HG02642 (cell line): ENCODE measurements at regions not wholly inside any gene's neighbourhood (a gene's known extent, or its start where the extent isn't known, plus 50 kb on each side); places are given as distances from the start of the nearest gene placed in this dataset.

Experiments used
- ATAC-seq: cut with Tn5 transposase; IDR thresholded peaks from one replicate; pipeline ENCODE4 v1.9.1; 2021; ENCODE audit warnings: mild to moderate bottlenecking; ENCODE audit not compliant: unreplicated experiment, poor library complexity

DNA sequence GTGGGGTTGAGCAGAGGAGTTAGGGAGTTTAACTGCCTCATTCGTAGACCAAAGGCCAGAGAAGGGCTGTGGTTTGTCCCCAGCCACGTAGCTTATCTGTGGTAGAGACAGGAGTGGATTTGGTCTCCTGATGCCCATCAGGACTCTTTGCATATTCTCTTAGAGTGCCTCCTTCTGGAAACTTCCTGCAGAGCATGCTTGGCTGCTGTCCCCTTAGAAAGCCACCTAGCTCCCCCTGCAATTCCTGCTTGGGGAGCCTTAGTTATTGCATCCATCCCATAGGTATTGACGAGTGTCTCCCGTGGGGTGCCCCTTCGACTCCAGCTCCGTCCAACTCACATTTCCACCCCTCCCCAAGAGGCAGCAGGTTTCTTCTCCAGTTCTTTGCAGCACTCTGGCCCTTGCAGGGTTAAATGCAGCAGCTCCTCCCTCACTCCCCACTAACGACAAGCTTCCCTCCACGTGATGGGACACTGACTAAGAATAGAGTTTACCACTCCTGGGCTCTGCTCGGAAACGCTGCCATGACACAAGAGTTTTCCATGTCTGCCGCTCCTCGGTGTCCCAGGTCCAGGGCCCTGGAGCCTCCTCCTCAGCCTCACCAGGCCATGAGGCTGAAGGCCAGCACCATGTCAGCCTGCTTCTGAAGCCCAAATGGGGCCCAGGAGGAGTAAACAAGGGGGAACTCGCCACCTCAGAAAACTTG is 147.8 kb upstream of the UNC5B start:
- no peak for ATAC-seq

DNA sequence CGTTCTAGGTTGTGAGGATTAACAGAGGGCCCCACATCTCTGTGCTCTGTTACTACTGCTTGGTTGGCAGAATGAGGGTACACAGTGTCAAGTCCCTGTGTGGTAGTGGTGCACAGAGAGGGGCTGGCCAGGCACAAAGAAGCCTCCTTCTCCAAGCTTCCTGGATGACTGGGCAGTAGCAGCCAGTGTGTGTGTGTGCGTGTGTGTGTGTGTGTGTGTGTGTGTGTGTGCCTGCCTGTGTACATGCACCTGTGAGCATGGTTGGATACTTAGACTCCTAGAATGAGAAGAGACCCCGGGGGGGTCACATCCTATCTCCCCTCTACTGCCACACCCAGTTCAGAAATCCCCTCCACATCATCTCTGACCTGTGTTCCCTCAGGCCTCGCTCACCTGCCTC is 146.7 kb upstream of the UNC5B start:
- no peak for ATAC-seq

DNA sequence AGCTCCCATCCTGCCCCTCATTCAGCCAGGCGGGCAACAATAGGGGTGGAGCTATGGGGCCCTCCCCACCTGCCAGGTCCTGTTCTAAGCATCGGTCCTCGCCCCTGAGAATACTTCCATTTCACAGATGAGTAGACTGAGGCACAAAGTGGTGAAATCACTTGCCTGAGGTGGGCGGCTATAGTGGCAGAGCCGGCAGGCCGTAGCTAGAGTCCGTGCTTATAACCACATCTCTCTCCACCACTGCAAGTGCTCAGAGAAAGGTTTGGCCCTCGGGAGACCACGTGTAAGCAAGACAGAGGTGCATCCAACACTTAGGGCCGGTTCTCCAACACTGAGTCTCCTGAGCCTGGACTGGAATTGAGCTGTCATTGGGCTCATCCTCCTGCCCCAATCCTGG is 145.8 kb upstream of the UNC5B start:
- no peak for ATAC-seq

DNA sequence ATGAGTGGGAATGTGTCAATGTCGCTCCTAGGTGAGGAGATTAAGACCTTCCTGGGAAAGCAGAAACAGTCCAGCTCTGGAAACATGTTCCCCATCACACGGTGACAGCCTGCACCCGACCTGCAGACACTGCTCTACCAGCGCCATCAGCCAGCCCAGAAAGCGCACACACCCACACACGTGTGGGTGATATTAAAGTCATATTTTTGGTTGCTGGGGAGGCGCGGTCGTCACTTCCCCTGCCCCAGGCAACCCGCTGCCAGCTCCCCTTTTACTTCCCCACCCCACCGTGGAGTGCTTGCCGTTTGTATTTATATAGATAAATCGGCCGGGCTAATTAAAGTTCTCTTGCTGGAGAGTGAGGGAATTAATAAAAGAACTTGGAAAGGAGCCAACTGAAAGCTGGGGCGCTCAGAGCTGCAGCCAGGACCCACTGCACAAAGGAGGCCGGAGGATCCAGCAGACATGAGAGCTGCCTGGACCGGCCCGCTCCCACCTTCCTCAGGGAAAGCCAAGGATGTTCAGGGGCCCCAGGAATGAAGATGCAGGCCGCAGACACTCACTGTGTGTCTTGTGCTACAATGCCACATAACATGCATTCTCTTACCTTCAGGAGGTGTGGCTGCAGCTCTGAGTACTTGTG is 145.2 kb upstream of the UNC5B start:
- ATAC-seq: no peak

DNA sequence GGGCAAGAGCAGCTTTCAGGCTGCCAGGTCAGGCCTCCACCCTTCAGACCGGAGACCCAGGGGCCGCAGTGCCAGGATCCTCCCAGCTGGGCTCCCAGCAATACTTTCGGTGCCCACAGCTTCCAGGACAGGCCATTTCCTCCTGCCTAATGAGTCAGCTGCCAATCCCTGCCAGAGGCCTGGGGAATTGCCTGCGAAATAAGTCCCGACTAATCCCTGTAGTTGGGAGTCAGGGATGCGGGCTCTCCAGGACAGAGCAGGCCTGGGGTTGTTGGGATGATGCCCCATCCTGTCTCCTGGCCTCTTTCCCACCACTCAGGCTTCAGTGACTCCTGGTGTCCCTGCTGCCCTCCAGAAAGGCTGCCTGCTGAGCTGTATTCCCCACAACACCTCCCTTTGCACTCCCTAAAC is 143.5 kb upstream of the UNC5B start:
- no peak for ATAC-seq

DNA sequence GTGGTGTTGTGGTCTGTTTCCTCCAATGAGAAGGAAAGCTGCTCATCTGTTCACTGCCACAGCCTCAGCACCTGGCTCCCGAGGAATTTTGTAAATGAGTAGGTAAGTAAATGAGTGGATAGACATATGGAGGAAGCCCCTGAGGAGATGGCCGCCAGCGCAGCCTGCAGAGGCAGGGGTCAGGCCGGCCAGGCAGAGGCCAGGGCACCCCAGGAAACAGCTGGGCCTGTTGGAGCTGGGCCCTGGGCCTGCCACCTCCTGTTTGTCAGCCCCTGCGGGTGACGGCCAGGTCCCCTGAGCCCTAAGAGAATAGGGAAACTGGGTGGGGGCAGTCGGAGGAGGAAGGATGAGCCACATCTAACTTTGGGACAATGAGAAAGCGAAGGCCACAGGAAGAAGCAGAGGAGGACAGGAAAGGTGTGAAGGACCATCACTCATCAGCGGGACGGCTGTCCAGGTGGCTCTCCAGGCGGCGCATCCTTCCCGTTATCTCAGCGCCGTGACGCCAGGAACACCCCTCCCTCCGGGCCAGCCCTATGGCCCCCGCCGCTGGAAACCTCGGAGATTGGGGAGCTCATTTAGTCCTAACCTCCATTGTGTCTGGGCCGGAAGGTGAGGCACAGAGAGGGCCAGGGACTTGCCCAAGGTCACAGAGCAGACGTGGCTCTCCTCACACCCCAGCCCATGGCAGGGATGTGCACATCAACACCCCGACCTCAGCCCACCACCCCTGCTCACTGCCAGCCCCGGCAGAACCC is 142.3 kb upstream of the UNC5B start:
- ATAC-seq: no peak

DNA sequence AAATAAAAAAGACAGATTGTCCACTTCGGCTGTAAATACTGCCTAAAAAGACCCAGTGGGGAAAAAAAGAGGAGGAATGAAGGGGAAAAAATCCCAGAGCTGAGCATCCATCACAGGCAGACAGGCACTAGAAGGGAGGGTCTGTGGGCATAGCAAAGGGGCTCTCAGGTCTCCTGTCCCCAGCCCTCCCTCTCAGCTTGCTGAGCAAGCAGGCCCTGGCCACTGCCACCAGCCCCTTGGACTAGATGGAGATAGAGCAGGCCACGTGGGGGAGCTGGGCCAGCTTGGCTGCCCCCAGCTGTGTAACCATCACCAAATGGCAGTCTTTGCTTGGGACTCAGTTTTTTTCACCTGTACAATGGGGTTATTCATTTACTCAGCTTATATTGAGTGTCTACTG is 141.6 kb upstream of the UNC5B start:
- no peak for ATAC-seq

- ATAC-seq: no peak
Observed at GRCh38 chr10:71072131-71072822, 140.1 kb upstream of the UNC5B start.

GRCh38 chr10:71072823-71073210 is 139.6 kb upstream of the UNC5B start:
- ATAC-seq: no peak

DNA sequence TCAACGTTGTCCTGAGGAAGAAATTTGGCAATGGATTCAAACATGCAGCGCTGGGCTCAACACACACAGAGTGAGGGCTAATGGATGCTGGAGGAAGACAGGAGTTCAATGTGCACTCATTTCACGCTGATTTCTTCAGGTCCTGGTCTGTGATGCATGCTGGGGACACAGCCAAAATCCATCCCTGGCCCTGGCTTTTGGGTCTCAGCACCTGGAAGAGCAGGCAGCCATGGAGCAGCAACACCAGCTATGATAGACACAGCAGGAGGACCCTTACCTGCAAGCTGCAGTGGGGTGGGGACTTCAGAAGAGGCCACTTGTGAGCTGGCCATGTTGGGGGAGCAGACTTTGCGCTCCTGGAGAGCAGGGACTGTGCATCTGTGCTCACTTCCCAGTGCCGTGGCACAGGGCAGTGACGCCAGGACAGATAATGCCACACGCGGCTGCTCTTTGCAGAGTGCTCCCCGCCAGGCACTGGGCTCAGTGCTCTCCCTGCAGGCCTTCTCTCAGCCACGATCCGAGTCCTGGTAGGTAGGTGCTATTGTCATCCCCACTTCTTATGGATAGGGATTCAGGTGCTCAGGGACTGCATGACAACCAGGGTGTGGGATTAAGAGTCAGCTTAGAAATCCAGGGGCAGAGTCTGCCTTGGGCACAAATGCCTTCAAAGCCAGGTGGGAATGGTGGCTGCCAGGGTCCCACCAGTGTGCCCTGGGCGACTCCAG is 138.8 kb upstream of the UNC5B start:
- ATAC-seq: no peak

DNA sequence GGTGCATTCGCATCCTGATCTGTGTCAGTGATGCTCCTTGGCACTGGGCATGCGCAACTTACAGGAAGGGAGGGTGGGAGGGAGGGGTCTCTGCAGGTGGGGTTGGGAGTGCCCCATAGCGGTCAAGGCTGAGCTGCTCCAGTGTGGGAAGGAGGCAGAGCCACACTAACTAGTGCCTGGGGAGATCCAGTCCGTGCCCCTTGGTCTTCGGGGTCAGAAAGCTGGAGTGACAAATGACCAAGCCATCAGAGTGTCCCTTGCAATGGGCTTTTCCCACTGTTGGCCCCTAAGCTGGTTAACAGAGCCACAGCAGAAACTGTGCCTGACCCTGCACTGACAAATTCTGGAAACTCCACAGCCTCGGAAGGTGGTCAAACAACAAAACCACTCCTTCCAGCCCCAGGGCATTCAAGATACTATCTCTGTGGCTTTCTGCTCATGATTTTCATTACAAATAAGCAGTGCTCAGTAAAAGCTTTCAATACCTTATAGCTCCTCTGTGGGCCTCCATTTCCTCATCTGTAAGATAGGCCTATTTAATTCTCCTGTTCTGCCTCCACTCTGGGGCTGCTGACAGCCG is 138.1 kb upstream of the UNC5B start:
- no peak for ATAC-seq

DNA sequence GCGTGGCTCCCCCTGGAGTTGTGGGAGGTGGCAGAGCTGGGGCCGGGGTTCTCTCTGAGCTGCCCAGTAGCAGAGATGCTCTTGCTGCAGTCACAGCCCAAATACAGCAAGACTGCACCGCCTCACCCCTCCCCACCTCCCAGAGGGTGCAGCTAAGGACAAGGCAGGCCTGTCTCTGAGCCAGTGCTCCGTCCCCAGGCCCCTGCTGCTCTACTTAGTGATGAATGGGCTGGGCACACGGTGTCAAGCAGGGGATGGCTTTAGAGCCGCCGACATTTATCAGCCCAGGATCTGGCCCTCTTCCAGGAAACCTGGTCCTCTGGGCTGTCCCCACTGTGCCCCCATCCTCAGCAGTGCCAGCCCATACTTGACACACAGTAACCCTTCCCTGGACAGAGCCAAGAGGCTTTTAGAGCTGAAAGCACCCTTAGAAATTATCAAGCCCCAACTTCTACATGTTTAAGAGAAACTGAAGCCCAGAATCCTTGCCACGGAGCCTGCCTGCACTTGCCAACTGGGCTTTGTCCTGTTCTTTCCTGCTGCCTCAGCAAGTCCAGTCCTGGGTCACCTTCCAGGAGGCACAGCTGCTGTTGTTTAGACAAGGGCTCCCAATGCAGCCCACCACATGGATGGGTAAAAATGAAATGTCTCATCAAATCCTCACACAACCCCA is 137.1 kb upstream of the UNC5B start:
- ATAC-seq: no peak

DNA sequence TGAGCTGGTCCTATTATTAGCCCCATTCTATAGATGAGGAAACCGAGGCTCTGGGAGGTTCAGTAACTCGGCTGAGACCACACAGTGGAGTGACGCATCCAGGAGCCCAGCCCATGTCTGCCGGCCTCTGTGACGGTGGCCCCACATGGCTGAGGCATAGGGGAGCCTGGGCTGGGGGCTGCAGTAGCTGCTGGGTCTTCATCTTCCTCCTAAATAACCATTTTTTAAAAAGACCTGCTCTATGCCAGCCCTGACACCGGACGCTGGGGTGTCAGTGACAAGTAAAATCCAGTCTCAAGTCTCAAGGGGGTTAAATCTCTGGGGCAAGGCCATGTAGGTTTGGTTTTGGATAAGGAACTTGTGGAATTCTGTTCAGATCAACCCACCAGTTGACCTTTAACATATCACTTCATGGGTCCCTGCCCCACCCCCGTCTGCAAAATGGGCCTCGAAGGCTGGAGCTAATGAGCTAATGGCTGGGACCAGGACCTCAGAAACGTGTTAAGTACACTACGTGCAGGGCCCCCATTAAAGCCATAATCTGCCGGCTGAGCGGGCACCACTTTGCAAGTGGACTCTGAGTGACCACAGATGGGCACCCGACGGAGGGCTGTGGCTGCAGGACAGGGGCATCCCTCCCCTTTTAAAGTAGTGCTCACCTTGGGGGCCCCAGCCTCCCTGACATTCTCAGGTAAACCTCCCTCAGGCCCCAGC is 136.5 kb upstream of the UNC5B start:
- no peak for ATAC-seq

DNA sequence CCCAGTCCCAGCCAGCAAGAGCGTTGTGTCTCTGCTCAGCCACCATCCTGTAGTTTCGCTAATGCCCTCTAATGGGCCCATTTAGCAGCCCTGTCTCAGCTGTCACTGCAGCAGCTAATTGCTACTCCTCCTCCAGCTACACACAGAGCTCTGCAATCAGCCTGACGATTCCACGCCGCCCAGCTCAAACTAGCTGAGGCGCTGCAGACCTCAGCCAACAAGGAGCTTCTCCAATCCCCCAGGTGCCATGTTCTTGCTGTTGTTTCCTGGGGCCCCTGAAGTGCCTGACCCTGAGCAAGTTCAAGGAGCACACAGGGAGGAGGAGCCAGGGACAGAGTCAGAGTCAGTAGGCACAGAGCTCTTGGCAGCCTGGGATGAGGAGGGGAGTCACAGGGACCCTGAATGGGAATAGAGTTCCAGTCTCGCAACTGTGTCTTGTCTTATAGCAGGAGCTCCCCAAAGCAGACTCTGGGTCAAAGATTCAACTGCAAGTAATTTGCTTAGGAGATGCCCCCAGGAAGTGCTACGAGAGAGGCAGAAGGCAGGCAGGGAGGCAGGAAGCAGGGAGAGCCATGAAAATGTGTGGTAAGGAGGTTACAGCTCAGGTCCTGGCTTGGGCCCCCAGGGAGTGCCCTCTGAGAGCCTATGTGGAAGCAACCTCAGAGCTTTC is 135.8 kb upstream of the UNC5B start:
- ATAC-seq: no peak

- ATAC-seq: no peak
Observed at GRCh38 chr10:71077143-71077581, 135.2 kb upstream of the UNC5B start.

- no peak for ATAC-seq
Observed at GRCh38 chr10:71077796-71078453, 134.4 kb upstream of the UNC5B start.

DNA sequence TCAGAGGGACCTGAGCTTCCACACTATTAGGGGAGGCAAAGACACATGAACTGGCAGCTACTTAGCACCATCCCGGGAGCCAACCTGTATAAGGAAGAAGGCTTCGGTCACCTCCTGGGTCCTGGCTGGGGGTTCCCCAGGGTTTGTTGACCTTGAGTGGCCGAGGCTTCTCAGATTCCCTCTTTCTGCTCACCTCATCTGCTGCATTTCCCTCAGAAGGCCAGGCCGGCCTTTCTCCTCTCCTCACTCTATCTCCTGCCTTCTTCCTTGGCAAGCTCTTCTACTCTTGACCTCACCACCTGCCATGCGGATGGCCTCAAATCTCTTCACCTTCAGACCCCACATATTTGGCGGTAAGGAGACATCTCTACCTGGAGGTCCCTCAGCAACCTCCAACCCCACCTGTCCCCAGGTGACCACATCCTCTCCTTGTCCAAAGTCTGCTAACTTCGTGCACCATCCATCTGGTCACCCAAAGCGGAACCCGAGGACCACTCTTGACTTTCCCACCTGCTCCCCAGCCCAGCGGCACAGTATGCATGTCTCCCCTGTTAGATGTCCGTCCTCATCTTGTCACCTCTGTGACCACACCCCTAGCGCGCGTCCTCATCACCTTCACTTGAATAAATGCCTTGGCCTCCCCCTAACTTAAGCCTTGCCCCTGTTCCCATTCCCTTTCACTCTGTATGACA is 133.8 kb upstream of the UNC5B start:
- no peak for ATAC-seq
